ENCODE measurements at regions not wholly inside any gene's neighbourhood (a gene's known extent, or its start where the extent isn't known, plus 50 kb on each side); places are given as distances from the start of the nearest gene placed in this dataset.

DNA sequence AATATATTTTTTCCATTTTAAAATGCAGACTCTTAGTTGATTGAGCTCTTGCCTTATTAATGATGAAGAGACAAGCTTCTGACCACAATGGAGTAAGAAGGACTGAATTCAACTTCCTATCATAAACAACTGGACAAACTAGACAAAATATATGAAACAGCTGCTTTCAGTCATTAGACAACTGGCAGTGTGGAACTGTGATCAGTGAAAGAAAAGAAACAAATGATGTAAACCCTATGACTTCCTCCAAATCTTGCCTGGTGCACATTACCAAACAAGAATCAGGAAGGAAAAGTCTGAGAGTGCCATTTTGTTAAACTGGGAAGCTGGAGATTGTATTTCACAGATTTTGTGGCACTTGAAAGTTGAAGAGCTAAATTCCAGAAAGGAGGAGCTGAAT is 154.7 kb upstream of the ATXN7L3B start:
- Histone ChIP-seq H3K36me3 (ENCODE audit: control insufficient read depth in 1 of 2, insufficient read depth in 2 of 2, low read depth in 1 of 2, low read length in 2 of 2) (no peaks in the 10 kb centered on the region), H2BK15ac (ENCODE audit: low read depth, poor library complexity, severe bottlenecking) (no peak overlapping the region), H2BK120ac (ENCODE audit: low read depth, low read length) (no peak overlapping the region), H3K9ac (ENCODE audit: low read length) (no peak overlapping the region), H3K18ac (ENCODE audit: low read depth in 1 of 2, low read length in 2 of 2) (no peak overlapping the region), H3K4me2 (ENCODE audit: low read length, poor library complexity, severe bottlenecking) (no peak overlapping the region), H3K27me3 (ENCODE audit: control insufficient read depth in 1 of 2, insufficient read depth in 1 of 2, low read length in 2 of 2) (no peaks in the 10 kb centered on the region), H3K4me3 (ENCODE audit: insufficient read depth in 1 of 2, low read depth in 1 of 2, low read length in 2 of 2) (no peak overlapping the region), H2BK5ac (ENCODE audit: low read depth, low read length, poor library complexity, severe bottlenecking) (no peak overlapping the region), H3K9me3 (ENCODE audit: control insufficient read depth, low read length) (peaks cover 9% of the 10 kb centered on the region), H3K23ac (ENCODE audit: low read length in 2 of 2) (no peak overlapping the region), H2AFZ (ENCODE audit: low read depth, low read length) (no peak overlapping the region), H3K27ac (ENCODE audit: low read length, poor library complexity, severe bottlenecking) (no peak overlapping the region), H2AK5ac (ENCODE audit: low read length, severe bottlenecking) (no peak overlapping the region), H4K8ac (ENCODE audit: low read length) (no peak overlapping the region), H3K79me1 (replicated peaks; ENCODE audit: low read length, poor library complexity, severe bottlenecking) (no peaks in the 10 kb centered on the region), H4K91ac (ENCODE audit: low read length) (no peak overlapping the region), H3K4me1 (ENCODE audit: control insufficient read depth, insufficient read depth, low read depth, low read length) (no peaks in the 10 kb centered on the region), H3K4ac (ENCODE audit: low read depth in 1 of 2, low read length in 2 of 2) (no peak overlapping the region), H2BK12ac (ENCODE audit: low read length in 2 of 2) (no peak overlapping the region), H3K14ac (ENCODE audit: low read length in 2 of 2) (no peak overlapping the region)
- peak; percentile 33 for DNase-seq

DNA sequence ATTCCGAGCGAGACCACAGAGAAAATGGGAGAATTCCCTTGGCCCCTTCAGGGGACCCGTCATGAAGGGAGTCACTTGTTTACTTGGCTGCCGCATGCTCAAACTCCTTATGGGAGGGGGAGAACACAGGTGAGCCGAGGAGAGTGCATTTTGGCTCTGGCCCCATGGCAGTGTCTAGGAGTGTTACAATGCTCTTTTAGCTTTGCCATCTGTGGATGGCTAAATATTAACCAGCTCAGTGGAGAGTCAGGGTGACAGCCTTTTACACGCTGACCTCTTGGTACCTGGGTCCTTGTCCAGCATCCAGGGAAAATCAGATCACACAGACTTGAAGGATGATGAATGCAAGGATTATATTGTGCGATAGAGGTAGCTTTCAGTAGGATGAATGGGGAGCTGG is 146.4 kb upstream of the ATXN7L3B start:
- Histone ChIP-seq H3K4me2 (ENCODE audit: low read length, poor library complexity, severe bottlenecking) (no peak overlapping the region), H2BK120ac (ENCODE audit: low read depth, low read length) (no peak overlapping the region), H4K8ac (ENCODE audit: low read length) (no peak overlapping the region), H2AFZ (ENCODE audit: low read depth, low read length) (no peak overlapping the region), H2BK12ac (ENCODE audit: low read length in 2 of 2) (no peak overlapping the region), H3K27ac (ENCODE audit: low read length, poor library complexity, severe bottlenecking) (no peak overlapping the region), H4K91ac (ENCODE audit: low read length) (no peak overlapping the region), H3K18ac (ENCODE audit: low read depth in 1 of 2, low read length in 2 of 2) (no peak overlapping the region), H2BK5ac (ENCODE audit: low read depth, low read length, poor library complexity, severe bottlenecking) (no peak overlapping the region), H2BK15ac (ENCODE audit: low read depth, poor library complexity, severe bottlenecking) (no peak overlapping the region), H3K23ac (ENCODE audit: low read length in 2 of 2) (no peak overlapping the region), H3K4ac (ENCODE audit: low read depth in 1 of 2, low read length in 2 of 2) (no peak overlapping the region), H3K4me3 (ENCODE audit: insufficient read depth in 1 of 2, low read depth in 1 of 2, low read length in 2 of 2) (no peak overlapping the region), H3K27me3 (ENCODE audit: control insufficient read depth in 1 of 2, insufficient read depth in 1 of 2, low read length in 2 of 2) (no peaks in the 10 kb centered on the region), H3K4me1 (ENCODE audit: control insufficient read depth, insufficient read depth, low read depth, low read length) (no peaks in the 10 kb centered on the region), H2AK5ac (ENCODE audit: low read length, severe bottlenecking) (no peak overlapping the region), H3K36me3 (ENCODE audit: control insufficient read depth in 1 of 2, insufficient read depth in 2 of 2, low read depth in 1 of 2, low read length in 2 of 2) (no peaks in the 10 kb centered on the region), H3K79me1 (replicated peaks; ENCODE audit: low read length, poor library complexity, severe bottlenecking) (no peaks in the 10 kb centered on the region), H3K9me3 (ENCODE audit: control insufficient read depth, low read length) (peaks cover 6% of the 10 kb centered on the region), H3K9ac (ENCODE audit: low read length) (no peak overlapping the region), H3K14ac (ENCODE audit: low read length in 2 of 2) (no peak overlapping the region)
- 91% methylated on average over 7 of the region's 7 CpGs for WGBS
- no peak for DNase-seq

DNA sequence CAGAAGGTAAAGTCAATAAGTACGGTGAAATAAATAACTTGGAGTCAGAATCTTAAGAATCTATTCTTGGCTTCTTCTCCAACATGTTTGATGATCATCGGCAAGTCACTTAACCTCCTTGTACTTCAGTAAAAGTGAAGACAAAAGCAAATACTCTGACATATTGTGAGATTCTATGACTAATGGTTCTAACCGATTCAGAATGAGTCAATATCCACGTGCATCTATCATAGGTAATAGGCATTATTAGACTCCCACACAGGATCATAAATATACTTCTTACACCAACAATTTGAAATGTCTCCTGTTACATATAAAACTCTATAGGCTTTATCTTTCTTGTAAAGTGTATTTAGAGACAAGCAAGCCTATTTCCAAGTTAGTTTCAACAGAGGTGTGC is 144.4 kb upstream of the ATXN7L3B start:
- Histone ChIP-seq H3K27me3 (ENCODE audit: control insufficient read depth in 1 of 2, insufficient read depth in 1 of 2, low read length in 2 of 2) (no peaks in the 10 kb centered on the region), H3K4me3 (ENCODE audit: insufficient read depth in 1 of 2, low read depth in 1 of 2, low read length in 2 of 2) (no peak overlapping the region), H3K4ac (ENCODE audit: low read depth in 1 of 2, low read length in 2 of 2) (no peak overlapping the region), H2BK15ac (ENCODE audit: low read depth, poor library complexity, severe bottlenecking) (no peak overlapping the region), H4K8ac (ENCODE audit: low read length) (no peak overlapping the region), H2BK5ac (ENCODE audit: low read depth, low read length, poor library complexity, severe bottlenecking) (no peak overlapping the region), H3K79me1 (replicated peaks; ENCODE audit: low read length, poor library complexity, severe bottlenecking) (no peaks in the 10 kb centered on the region), H3K4me2 (ENCODE audit: low read length, poor library complexity, severe bottlenecking) (no peak overlapping the region), H2BK12ac (ENCODE audit: low read length in 2 of 2) (no peak overlapping the region), H3K9ac (ENCODE audit: low read length) (no peak overlapping the region), H2BK120ac (ENCODE audit: low read depth, low read length) (no peak overlapping the region), H4K91ac (ENCODE audit: low read length) (no peak overlapping the region), H3K14ac (ENCODE audit: low read length in 2 of 2) (no peak overlapping the region), H3K9me3 (ENCODE audit: control insufficient read depth, low read length) (peaks cover 6% of the 10 kb centered on the region), H3K36me3 (ENCODE audit: control insufficient read depth in 1 of 2, insufficient read depth in 2 of 2, low read depth in 1 of 2, low read length in 2 of 2) (no peaks in the 10 kb centered on the region), H3K18ac (ENCODE audit: low read depth in 1 of 2, low read length in 2 of 2) (no peak overlapping the region), H3K4me1 (ENCODE audit: control insufficient read depth, insufficient read depth, low read depth, low read length) (no peaks in the 10 kb centered on the region), H2AK5ac (ENCODE audit: low read length, severe bottlenecking) (no peak overlapping the region), H3K23ac (ENCODE audit: low read length in 2 of 2) (no peak overlapping the region), H3K27ac (ENCODE audit: low read length, poor library complexity, severe bottlenecking) (no peak overlapping the region), H2AFZ (ENCODE audit: low read depth, low read length) (no peak overlapping the region)
- 75% methylated on average over 2 of the region's 4 CpGs for WGBS
- DNase-seq: no peak

DNA sequence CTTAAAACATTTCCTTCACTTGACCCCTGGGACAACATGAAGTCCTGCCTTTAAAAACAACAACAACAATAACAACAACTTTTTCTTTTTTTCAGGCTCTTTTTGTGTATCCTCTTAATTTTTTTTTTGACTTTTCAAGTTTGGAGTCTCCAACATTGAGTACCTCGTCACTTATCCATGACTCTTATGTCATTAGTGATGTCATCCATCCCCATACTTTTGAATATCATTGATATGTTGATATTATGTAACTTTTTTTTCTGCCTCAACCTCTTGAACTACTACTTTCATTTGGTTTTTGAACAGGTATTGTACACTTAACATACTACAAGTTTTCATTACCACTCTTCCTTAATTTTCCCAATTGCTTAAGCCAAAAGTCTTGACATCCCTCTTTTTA is 143.0 kb upstream of the ATXN7L3B start:
- no peak overlapping the region for H3K18ac ChIP-seq (ENCODE audit: low read depth in 1 of 2, low read length in 2 of 2)
- no peak overlapping the region for H3K14ac ChIP-seq (ENCODE audit: low read length in 2 of 2)
- H3K4ac ChIP-seq (ENCODE audit: low read depth in 1 of 2, low read length in 2 of 2): no peak overlapping the region
- H3K4me3 ChIP-seq (ENCODE audit: insufficient read depth in 1 of 2, low read depth in 1 of 2, low read length in 2 of 2): no peak overlapping the region
- H2AK5ac ChIP-seq (ENCODE audit: low read length, severe bottlenecking): no peak overlapping the region
- DNase-seq: no peak
- H2AFZ ChIP-seq (ENCODE audit: low read depth, low read length): no peak overlapping the region
- no peak overlapping the region for H2BK5ac ChIP-seq (ENCODE audit: low read depth, low read length, poor library complexity, severe bottlenecking)
- no peaks in the 10 kb centered on the region for H3K27me3 ChIP-seq (ENCODE audit: control insufficient read depth in 1 of 2, insufficient read depth in 1 of 2, low read length in 2 of 2)
- H4K91ac ChIP-seq (ENCODE audit: low read length): no peak overlapping the region
- no peak overlapping the region for H2BK12ac ChIP-seq (ENCODE audit: low read length in 2 of 2)
- H3K23ac ChIP-seq (ENCODE audit: low read length in 2 of 2): no peak overlapping the region
- no peak overlapping the region for H3K9ac ChIP-seq (ENCODE audit: low read length)
- H2BK120ac ChIP-seq (ENCODE audit: low read depth, low read length): no peak overlapping the region
- H3K9me3 ChIP-seq (ENCODE audit: control insufficient read depth, low read length): peaks cover 6% of the 10 kb centered on the region
- H4K8ac ChIP-seq (ENCODE audit: low read length): no peak overlapping the region
- no peak overlapping the region for H3K27ac ChIP-seq (ENCODE audit: low read length, poor library complexity, severe bottlenecking)
- H3K36me3 ChIP-seq (ENCODE audit: control insufficient read depth in 1 of 2, insufficient read depth in 2 of 2, low read depth in 1 of 2, low read length in 2 of 2): no peaks in the 10 kb centered on the region
- H2BK15ac ChIP-seq (ENCODE audit: low read depth, poor library complexity, severe bottlenecking): no peak overlapping the region
- WGBS: no CpG with 5 or more reads among the region's 1 CpG
- H3K4me2 ChIP-seq (ENCODE audit: low read length, poor library complexity, severe bottlenecking): no peak overlapping the region
- H3K4me1 ChIP-seq (ENCODE audit: control insufficient read depth, insufficient read depth, low read depth, low read length): no peaks in the 10 kb centered on the region
- no peaks in the 10 kb centered on the region for H3K79me1 ChIP-seq (replicated peaks; ENCODE audit: low read length, poor library complexity, severe bottlenecking)

Data from mesenchymal stem cell (in vitro differentiated cells and primary cell).